Thyroid gland (tissue), 4 donors: ENCODE measurements at regions not wholly inside any gene's neighbourhood (a gene's known extent, or its start where the extent isn't known, plus 50 kb on each side); places are given as distances from the start of the nearest gene placed in this dataset.

Experiments
- POLR2A ChIP-seq, 2 donors: fragments of 450-650 bp; IDR thresholded peaks; one replicate each; pipeline ENCODE4 v1.6.1; 2017; ENCODE audit warnings: antibody characterized with exemption in 2 of 2, mild to moderate bottlenecking in 2 of 2, moderate library complexity in 1 of 2
- TF ChIP-seq, protein P1 (sequence below), 6 experiments: fragments of 200-600 bp in 3 of 6; fragments of 450-650 bp in 3 of 6; sonication (generic) in 3 of 6; IDR thresholded peaks; one replicate each; pipeline ENCODE4 v1.5.1; 2016 to 2019; ENCODE audit warnings: antibody characterized with exemption in 6 of 6, mild to moderate bottlenecking in 2 of 6, inconsistent platforms in 1 of 6, moderate library complexity in 1 of 6

GRCh38 chr1:38201431-38201830 lies 154.8 kb upstream of the POU3F1 start:
- TF ChIP-seq, protein P1, sequence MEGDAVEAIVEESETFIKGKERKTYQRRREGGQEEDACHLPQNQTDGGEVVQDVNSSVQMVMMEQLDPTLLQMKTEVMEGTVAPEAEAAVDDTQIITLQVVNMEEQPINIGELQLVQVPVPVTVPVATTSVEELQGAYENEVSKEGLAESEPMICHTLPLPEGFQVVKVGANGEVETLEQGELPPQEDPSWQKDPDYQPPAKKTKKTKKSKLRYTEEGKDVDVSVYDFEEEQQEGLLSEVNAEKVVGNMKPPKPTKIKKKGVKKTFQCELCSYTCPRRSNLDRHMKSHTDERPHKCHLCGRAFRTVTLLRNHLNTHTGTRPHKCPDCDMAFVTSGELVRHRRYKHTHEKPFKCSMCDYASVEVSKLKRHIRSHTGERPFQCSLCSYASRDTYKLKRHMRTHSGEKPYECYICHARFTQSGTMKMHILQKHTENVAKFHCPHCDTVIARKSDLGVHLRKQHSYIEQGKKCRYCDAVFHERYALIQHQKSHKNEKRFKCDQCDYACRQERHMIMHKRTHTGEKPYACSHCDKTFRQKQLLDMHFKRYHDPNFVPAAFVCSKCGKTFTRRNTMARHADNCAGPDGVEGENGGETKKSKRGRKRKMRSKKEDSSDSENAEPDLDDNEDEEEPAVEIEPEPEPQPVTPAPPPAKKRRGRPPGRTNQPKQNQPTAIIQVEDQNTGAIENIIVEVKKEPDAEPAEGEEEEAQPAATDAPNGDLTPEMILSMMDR (IDR thresholded peaks at IDR 0.05), result no peak
- no peak for TF ChIP-seq POLR2A (IDR thresholded peaks at IDR 0.05)
